NCI-H345 (cell line): ENCODE measurements at regions not wholly inside any gene's neighbourhood (a gene's known extent, or its start where the extent isn't known, plus 50 kb on each side); places are given as distances from the start of the nearest gene placed in this dataset.
"Not testable (repeated sequence)": the region's sequence is repeated elsewhere in the genome, so short reads cannot be mapped to it uniquely, and the experiment has no call there.

Experiments
- DNase-seq: peaks from one replicate; lab custom pipeline; 2025; lab: John Stamatoyannopoulos, UW

- DNase-seq: no peak
These were observed 149.9 kb upstream of the BEND6 start for GRCh38 chr6:56804996-56805395.

- DNase-seq: no peak
These were observed 151.3 kb upstream of the BEND6 start for GRCh38 chr6:56803594-56803993.

- DNase-seq: peak; percentile 84
These were observed 152.3 kb upstream of the BEND6 start for GRCh38 chr6:56802584-56802983.

- DNase-seq: no peak
These were observed 154.9 kb upstream of the BEND6 start for GRCh38 chr6:56799989-56800388.

GRCh38 chr6:56798163-56798562, 155.5 kb upstream of the DST start:
- DNase-seq: no peak

- DNase-seq: no peak
These were observed 153.5 kb upstream of the DST start for GRCh38 chr6:56796196-56796532.

- no peak for DNase-seq
These were observed 152.9 kb upstream of the DST start for GRCh38 chr6:56795466-56796195.

GRCh38 chr6:56794421-56794820, 151.7 kb upstream of the DST start:
- DNase-seq: no peak

GRCh38 chr6:56793938-56794337, 151.2 kb upstream of the DST start:
- no peak for DNase-seq

GRCh38 chr6:56790414-56790813, 147.7 kb upstream of the DST start:
- no peak for DNase-seq

GRCh38 chr6:56789879-56790278, 147.2 kb upstream of the DST start:
- DNase-seq: no peak

- no peak for DNase-seq
These were observed 146.7 kb upstream of the DST start for GRCh38 chr6:56789342-56789741.

- DNase-seq: no peak
These were observed 144.5 kb upstream of the DST start for GRCh38 chr6:56787209-56787608.

- no peak for DNase-seq
These were observed 143.6 kb upstream of the DST start for GRCh38 chr6:56786256-56786655.

GRCh38 chr6:56785536-56785935, 142.8 kb upstream of the DST start:
- not testable (repeated sequence) for DNase-seq

GRCh38 chr6:56780109-56780508, 137.4 kb upstream of the DST start:
- DNase-seq: not testable (repeated sequence)

- DNase-seq: not testable (repeated sequence)
These were observed 135.8 kb upstream of the DST start for GRCh38 chr6:56778503-56778902.

GRCh38 chr6:56775498-56776166, 132.9 kb upstream of the DST start:
- DNase-seq: no peak

GRCh38 chr6:56772737-56773184, 130.1 kb upstream of the DST start:
- no peak for DNase-seq

GRCh38 chr6:56771929-56772607, 129.4 kb upstream of the DST start:
- DNase-seq: no peak

- DNase-seq: no peak
These were observed 128.5 kb upstream of the DST start for GRCh38 chr6:56771189-56771588.

GRCh38 chr6:56770011-56770520, 127.4 kb upstream of the DST start:
- no peak for DNase-seq
